HepG2 (cell line): ENCODE measurements at regions not wholly inside any gene's neighbourhood (a gene's known extent, or its start where the extent isn't known, plus 50 kb on each side); places are given as distances from the start of the nearest gene placed in this dataset.
A peak's percentile ranks its signal among the peaks of the same experiment; 100 is the strongest.

Experiments used
- ATAC-seq: fragments of 200-7000 bp; cut with Tn5 transposase; 3 replicates; pipeline ENCODE4 v1.9.1; 2020; ENCODE audit warnings: mild to moderate bottlenecking, moderate library complexity
- BruUV-seq: library from RNA; stranded (reverse); fragments of 400-500 nt; replicated peaks from 2 replicates; lab custom pipeline; 2021; lab: Mats Ljungman, UMichigan
- CTCF ChIA-PET: fragments of 300-600 bp; formaldehyde crosslinking; extraction: SDS; loops from one replicate; lab custom pipeline; 2021; ENCODE audit warnings: low total read pairs, inconsistent platforms, low intra/inter-chr PET ratio; lab: Yijun Ruan, JAX
- POLR2A ChIA-PET: fragments of 350-600 bp; sonication (Branson Sonifier 250); formaldehyde crosslinking; loops from one replicate; lab custom pipeline; 2020; ENCODE audit warnings: antibody characterized with exemption, inconsistent platforms; lab: Yijun Ruan, JAX
- DNase-seq: peaks from one replicate; pipeline ENCODE4 v3.0.0-alpha.2; 2015; ENCODE audit warnings: low spot score
- FAIRE-seq: peaks from 3 replicates; lab custom pipeline; 2011; peaks lifted over from hg19 to GRCh38; lab: Jason Lieb, UNC
- H2AFZ ChIP-seq: one replicate; pipeline ENCODE4 v1.6.1; 2011; ENCODE audit warnings: low read length, inconsistent platforms
- H3K27ac ChIP-seq: fragments of 300-600 bp; 3 replicates; pipeline ENCODE4 v1.8.0; 2011; ENCODE audit warnings: mixed run types, mild to moderate bottlenecking, mixed read lengths, low read length, inconsistent platforms; ENCODE audit not compliant: insufficient read depth; ENCODE audit errors: extremely low read length
- H3K27me3 ChIP-seq, 2 experiments: fragments of 200-600 bp in 1 of 2; 2 replicates in 1 of 2; 3 replicates in 1 of 2; pipeline versions ENCODE4 v1.6.0 to v1.8.0; 2011; ENCODE audit warnings: low read length in 2 of 2, mild to moderate bottlenecking in 2 of 2, moderate library complexity in 2 of 2, inconsistent platforms in 1 of 2; ENCODE audit not compliant: insufficient read depth in 2 of 2, control insufficient read depth in 1 of 2
- H3K36me3 ChIP-seq, 2 experiments: fragments of 200-600 bp in 1 of 2; replicated peaks in 1 of 2; 2 replicates in 1 of 2; 3 replicates in 1 of 2; pipeline versions ENCODE4 v1.5.1 to v1.8.0; 2011; ENCODE audit warnings: low read length in 2 of 2, inconsistent platforms in 1 of 2; ENCODE audit not compliant: insufficient read depth in 2 of 2, control insufficient read depth in 1 of 2
- H3K4me1 ChIP-seq: 2 replicates; pipeline ENCODE4 v1.5.1; 2012; ENCODE audit warnings: low read length, inconsistent platforms; ENCODE audit not compliant: insufficient read depth
- H3K4me2 ChIP-seq: 2 replicates; pipeline ENCODE4 v1.6.0; 2011; ENCODE audit warnings: low read depth, low read length, inconsistent platforms
- H3K4me3 ChIP-seq, 3 experiments: fragments of 200-600 bp in 1 of 3; sonication (generic), shearing (Covaris generic) in 1 of 3; replicated peaks in 1 of 3; 2 replicates each; pipeline ENCODE4 v1.5.1; 2011 to 2016; ENCODE audit warnings: low read length in 3 of 3, inconsistent platforms in 2 of 3, low read depth in 2 of 3, mild to moderate bottlenecking in 2 of 3, control low read depth in 1 of 3, mixed read lengths in 1 of 3; ENCODE audit not compliant: insufficient read depth in 1 of 3
- H3K79me2 ChIP-seq: one replicate; pipeline ENCODE4 v1.6.1; 2011; ENCODE audit warnings: low read length, inconsistent platforms; ENCODE audit not compliant: insufficient read depth
- H3K9ac ChIP-seq: 2 replicates; pipeline ENCODE4 v1.6.0; 2011; ENCODE audit warnings: mild to moderate bottlenecking, low read depth, low read length, inconsistent platforms; ENCODE audit not compliant: insufficient read depth
- H3K9me3 ChIP-seq: 2 replicates; pipeline ENCODE4 v1.5.1; 2012; ENCODE audit warnings: mild to moderate bottlenecking, low read length
- H4K20me1 ChIP-seq: 2 replicates; pipeline ENCODE4 v1.6.0; 2011; ENCODE audit warnings: inconsistent platforms, mild to moderate bottlenecking, low read length, moderate library complexity; ENCODE audit not compliant: insufficient read depth
- ARNT2 ChIP-seq: sonication (generic); formaldehyde crosslinking; IDR thresholded peaks from 2 replicates; pipeline ENCODE4 v1.8.0; 2022; ENCODE audit warnings: mild to moderate bottlenecking, low read depth, missing genetic modification reagents, moderate library complexity
- HES4 ChIP-seq: sonication (generic); formaldehyde crosslinking; IDR thresholded peaks from 2 replicates; pipeline ENCODE4 v1.9.0; 2021; ENCODE audit warnings: mild to moderate bottlenecking, missing genetic modification reagents, borderline replicate concordance
- JUNB ChIP-seq: sonication (generic); formaldehyde crosslinking; IDR thresholded peaks from 2 replicates; pipeline ENCODE4 v1.8.0; 2022; ENCODE audit warnings: missing genetic modification reagents, mild to moderate bottlenecking, borderline replicate concordance
- MAFF ChIP-seq: IDR thresholded peaks from 2 replicates; pipeline ENCODE4 v1.6.1; 2011; ENCODE audit warnings: low read depth, low read length, improper control_type of control experiment
- MZF1 ChIP-seq: sonication (generic); formaldehyde crosslinking; IDR thresholded peaks from 2 replicates; pipeline ENCODE4 v1.8.1; 2023; ENCODE audit warnings: mild to moderate bottlenecking, missing genetic modification reagents, borderline replicate concordance
- NFATC3 ChIP-seq: sonication (generic); formaldehyde crosslinking; IDR thresholded peaks from 2 replicates; pipeline ENCODE4 v1.5.1; 2020; ENCODE audit warnings: mild to moderate bottlenecking, missing genetic modification reagents
- NFYB ChIP-seq: sonication (generic); formaldehyde crosslinking; IDR thresholded peaks from 2 replicates; pipeline ENCODE4 v1.4.0; 2020; ENCODE audit warnings: missing genetic modification reagents
- PTBP1 ChIP-seq: fragments of 200-400 bp; formaldehyde crosslinking; IDR thresholded peaks from 2 replicates; pipeline ENCODE4 v1.6.1; 2018; ENCODE audit warnings: low read length, low read depth; ENCODE audit not compliant: poor library complexity, severe bottlenecking
- STAG1 ChIP-seq: sonication (generic); formaldehyde crosslinking; IDR thresholded peaks from 2 replicates; pipeline ENCODE4 v1.4.0; 2020; ENCODE audit warnings: missing genetic modification reagents
- ZFP62 ChIP-seq: sonication (generic); formaldehyde crosslinking; IDR thresholded peaks from 2 replicates; pipeline ENCODE4 v1.4.0; 2020; ENCODE audit warnings: missing genetic modification reagents
- ZNF605 ChIP-seq: sonication (generic); formaldehyde crosslinking; IDR thresholded peaks from 2 replicates; pipeline ENCODE4 v1.8.0; 2022; ENCODE audit warnings: mild to moderate bottlenecking, missing genetic modification reagents
- ZNF629 ChIP-seq: sonication (generic); formaldehyde crosslinking; conservative IDR thresholded peaks from 2 replicates; pipeline ENCODE4 v1.5.0; 2020; ENCODE audit warnings: missing genetic modification reagents
- ZNF75D ChIP-seq: sonication (generic); formaldehyde crosslinking; IDR thresholded peaks from 2 replicates; pipeline ENCODE4 v1.8.1; 2023; ENCODE audit warnings: missing genetic modification reagents, mild to moderate bottlenecking, borderline replicate concordance
- WGBS: methylation state at CpG from one replicate; pipeline ENCODE4 v1.1.6; 2017; ENCODE audit warnings: low lambda C conversion rate; 5-methylcytosine and 5-hydroxymethylcytosine counted together
- in situ Hi-C: cut with HindIII; loops from 2 replicates; pipeline ENCODE4 v1.10.0; 2017; ENCODE audit warnings: low pct_unique_long_range_greater_than_20kb; ENCODE audit not compliant: extremely low pct_ligation_motif_present
- intact Hi-C: fragments of 100-400 bp; cut with micrococcal nuclease; formaldehyde crosslinking; loops from one replicate; pipeline ENCODE4 v1.10.0; 2022; ENCODE audit not compliant: unreplicated experiment
- TF ChIP-seq, protein P1 (sequence below): sonication (generic); formaldehyde crosslinking; IDR thresholded peaks from 2 replicates; pipeline ENCODE4 v1.5.0; 2020; ENCODE audit warnings: mild to moderate bottlenecking, missing genetic modification reagents, borderline replicate concordance
- TF ChIP-seq, protein P2 (sequence below): sonication (generic); formaldehyde crosslinking; IDR thresholded peaks from 2 replicates; pipeline ENCODE4 v1.5.0; 2020; ENCODE audit warnings: missing genetic modification reagents

DNA sequence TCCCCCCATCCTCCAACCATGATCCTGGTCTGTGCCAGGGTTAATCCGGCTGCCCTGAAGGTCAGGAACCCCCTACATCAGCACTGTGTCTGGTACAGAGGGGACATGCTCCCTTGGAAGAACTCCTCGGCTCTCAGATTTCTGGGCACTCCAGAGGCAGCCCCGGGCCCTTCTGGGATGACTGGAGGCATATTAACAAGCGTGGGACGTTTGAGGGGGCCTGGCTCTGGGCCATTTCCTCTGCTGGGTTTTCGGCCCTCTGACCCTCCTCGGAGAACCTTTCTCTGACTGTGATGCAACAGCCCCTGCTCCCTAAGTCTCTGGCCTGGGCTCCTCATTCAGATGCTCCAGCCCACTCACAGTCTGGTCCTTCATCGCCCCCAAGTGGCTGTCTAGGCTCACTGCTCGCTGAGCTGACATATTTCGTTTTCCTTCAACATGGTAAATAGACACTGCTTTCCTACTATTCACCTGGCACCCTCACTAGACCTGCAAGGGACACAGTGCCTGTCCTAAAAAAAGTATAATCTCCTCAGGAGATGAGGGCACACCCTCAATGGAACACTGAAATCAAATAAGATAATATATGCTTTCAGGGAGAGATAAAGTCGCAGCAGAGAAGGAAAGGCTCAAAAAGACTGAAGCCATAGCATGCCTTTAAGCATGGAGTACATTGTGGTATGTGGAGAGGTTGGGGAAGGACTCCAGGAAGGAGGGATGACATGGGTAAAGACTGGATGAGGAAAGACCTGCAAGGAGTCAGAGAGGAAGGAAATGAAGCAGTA, 404.7 kb upstream of the TRPC7 start:
- no peak for FAIRE-seq
- Histone ChIP-seq H3K9me3 (no peaks in the 10 kb centered on the region), H3K27me3 (peaks cover 0 to 1% of the 10 kb centered on the region in 2 experiments; a peak in 2 of 5 replicates), H3K4me1 (no peaks in the 10 kb centered on the region), H3K79me2 (no peaks in the 10 kb centered on the region), H3K36me3 (no peaks in the 10 kb centered on the region), H4K20me1 (no peaks in the 10 kb centered on the region), H3K27ac (no peak overlapping the region), H2AFZ (no peak overlapping the region), H3K9ac (no peak overlapping the region), H3K4me3 (no peak overlapping the region), H3K4me2 (no peak overlapping the region)
- intact Hi-C loops (loop anchor here (1.0 to 5.0 kb wide), 3 partner anchors 132 to 521 kb away; no protein-coding TSS in a partner anchor), in situ Hi-C loops (loop anchor here (5.0 to 25.0 kb wide), 2 partner anchors 408 to 523 kb away; partner anchors contain the start of gene TRPC7)
- peak; percentile 48 for DNase-seq
- peak; percentile 96 for ATAC-seq
- WGBS: 5% methylated on average over 6 of the region's 11 CpGs
- ChIA-PET POLR2A (no interaction called here), CTCF (interaction anchor here (1.0 to 1.5 kb wide), 2 partner anchors 520 to 521 kb away, joined by 3 to 10 read pairs; no protein-coding TSS in a partner anchor)
- BruUV-seq: no TSS peak
- TF ChIP-seq STAG1 (peak; percentile 86), MAFF (0 out of 2 replicates have a peak, but pooled peaks have one; percentile 16), NFYB (no peak), HES4 (CRISPR knock-in tag) (no peak), PTBP1 (no peak), ZNF629 (CRISPR knock-in tag) (no peak), ZNF75D (CRISPR knock-in tag) (no peak), NFATC3 (no peak), JUNB (CRISPR knock-in tag) (no peak), MZF1 (no peak), ZNF605 (no peak), ZFP62 (CRISPR knock-in tag) (no peak), ARNT2 (no peak)
- TF ChIP-seq, protein P1, sequence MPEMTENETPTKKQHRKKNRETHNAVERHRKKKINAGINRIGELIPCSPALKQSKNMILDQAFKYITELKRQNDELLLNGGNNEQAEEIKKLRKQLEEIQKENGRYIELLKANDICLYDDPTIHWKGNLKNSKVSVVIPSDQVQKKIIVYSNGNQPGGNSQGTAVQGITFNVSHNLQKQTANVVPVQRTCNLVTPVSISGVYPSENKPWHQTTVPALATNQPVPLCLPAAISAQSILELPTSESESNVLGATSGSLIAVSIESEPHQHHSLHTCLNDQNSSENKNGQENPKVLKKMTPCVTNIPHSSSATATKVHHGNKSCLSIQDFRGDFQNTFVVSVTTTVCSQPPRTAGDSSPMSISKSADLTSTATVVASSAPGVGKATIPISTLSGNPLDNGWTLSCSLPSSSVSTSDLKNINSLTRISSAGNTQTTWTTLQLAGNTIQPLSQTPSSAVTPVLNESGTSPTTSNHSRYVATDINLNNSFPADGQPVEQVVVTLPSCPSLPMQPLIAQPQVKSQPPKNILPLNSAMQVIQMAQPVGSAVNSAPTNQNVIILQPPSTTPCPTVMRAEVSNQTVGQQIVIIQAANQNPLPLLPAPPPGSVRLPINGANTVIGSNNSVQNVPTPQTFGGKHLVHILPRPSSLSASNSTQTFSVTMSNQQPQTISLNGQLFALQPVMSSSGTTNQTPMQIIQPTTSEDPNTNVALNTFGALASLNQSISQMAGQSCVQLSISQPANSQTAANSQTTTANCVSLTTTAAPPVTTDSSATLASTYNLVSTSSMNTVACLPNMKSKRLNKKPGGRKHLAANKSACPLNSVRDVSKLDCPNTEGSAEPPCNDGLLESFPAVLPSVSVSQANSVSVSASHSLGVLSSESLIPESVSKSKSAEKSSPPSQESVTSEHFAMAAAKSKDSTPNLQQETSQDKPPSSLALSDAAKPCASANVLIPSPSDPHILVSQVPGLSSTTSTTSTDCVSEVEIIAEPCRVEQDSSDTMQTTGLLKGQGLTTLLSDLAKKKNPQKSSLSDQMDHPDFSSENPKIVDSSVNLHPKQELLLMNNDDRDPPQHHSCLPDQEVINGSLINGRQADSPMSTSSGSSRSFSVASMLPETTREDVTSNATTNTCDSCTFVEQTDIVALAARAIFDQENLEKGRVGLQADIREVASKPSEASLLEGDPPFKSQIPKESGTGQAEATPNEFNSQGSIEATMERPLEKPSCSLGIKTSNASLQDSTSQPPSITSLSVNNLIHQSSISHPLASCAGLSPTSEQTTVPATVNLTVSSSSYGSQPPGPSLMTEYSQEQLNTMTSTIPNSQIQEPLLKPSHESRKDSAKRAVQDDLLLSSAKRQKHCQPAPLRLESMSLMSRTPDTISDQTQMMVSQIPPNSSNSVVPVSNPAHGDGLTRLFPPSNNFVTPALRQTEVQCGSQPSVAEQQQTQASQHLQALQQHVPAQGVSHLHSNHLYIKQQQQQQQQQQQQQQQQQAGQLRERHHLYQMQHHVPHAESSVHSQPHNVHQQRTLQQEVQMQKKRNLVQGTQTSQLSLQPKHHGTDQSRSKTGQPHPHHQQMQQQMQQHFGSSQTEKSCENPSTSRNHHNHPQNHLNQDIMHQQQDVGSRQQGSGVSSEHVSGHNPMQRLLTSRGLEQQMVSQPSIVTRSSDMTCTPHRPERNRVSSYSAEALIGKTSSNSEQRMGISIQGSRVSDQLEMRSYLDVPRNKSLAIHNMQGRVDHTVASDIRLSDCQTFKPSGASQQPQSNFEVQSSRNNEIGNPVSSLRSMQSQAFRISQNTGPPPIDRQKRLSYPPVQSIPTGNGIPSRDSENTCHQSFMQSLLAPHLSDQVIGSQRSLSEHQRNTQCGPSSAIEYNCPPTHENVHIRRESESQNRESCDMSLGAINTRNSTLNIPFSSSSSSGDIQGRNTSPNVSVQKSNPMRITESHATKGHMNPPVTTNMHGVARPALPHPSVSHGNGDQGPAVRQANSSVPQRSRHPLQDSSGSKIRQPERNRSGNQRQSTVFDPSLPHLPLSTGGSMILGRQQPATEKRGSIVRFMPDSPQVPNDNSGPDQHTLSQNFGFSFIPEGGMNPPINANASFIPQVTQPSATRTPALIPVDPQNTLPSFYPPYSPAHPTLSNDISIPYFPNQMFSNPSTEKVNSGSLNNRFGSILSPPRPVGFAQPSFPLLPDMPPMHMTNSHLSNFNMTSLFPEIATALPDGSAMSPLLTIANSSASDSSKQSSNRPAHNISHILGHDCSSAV: no peak
- TF ChIP-seq, protein P2, sequence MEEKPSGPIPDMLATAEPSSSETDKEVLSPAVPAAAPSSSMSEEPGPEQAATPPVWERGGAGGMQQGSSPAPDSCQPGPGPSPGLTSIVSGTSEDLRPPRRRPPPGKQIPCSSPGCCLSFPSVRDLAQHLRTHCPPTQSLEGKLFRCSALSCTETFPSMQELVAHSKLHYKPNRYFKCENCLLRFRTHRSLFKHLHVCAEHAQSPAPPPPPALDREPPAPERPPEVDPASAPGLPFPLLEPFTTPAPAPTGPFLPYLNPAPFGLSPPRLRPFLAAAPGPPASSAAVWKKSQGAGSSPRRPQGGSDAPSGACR (CRISPR knock-in tag): no peak
